Loucy (cell line): ENCODE measurements at regions not wholly inside any gene's neighbourhood (a gene's known extent, or its start where the extent isn't known, plus 50 kb on each side); places are given as distances from the start of the nearest gene placed in this dataset.

Source experiments
- H2AFZ ChIP-seq: fragments of 200-600 bp; sonication (generic); 2 replicates; pipeline ENCODE4 v1.6.0; 2016; ENCODE audit warnings: antibody characterized with exemption, mild to moderate bottlenecking, low read length, moderate library complexity
- H3F3A ChIP-seq: fragments of 200-600 bp; 2 replicates; pipeline ENCODE4 v1.6.0; 2016; ENCODE audit warnings: antibody characterized with exemption, low read depth, mild to moderate bottlenecking
- H3K27me3 ChIP-seq: fragments of 200-600 bp; sonication (generic); 2 replicates; pipeline ENCODE4 v1.6.1; 2014; ENCODE audit warnings: low read length, mild to moderate bottlenecking; ENCODE audit not compliant: insufficient read depth, poor library complexity, severe bottlenecking
- H3K36me3 ChIP-seq: fragments of 200-600 bp; sonication (generic); 2 replicates; pipeline ENCODE4 v1.6.1; 2016; ENCODE audit warnings: low read length; ENCODE audit not compliant: insufficient read depth
- H3K4me1 ChIP-seq: fragments of 200-600 bp; sonication (generic); 2 replicates; pipeline ENCODE4 v1.5.1; 2014; ENCODE audit warnings: low read length, mild to moderate bottlenecking; ENCODE audit not compliant: insufficient read depth, poor library complexity, severe bottlenecking
- H3K4me2 ChIP-seq: fragments of 200-600 bp; sonication (generic); 2 replicates; pipeline ENCODE4 v1.6.0; 2014; ENCODE audit warnings: antibody characterized with exemption, low read length, low read depth, mild to moderate bottlenecking; ENCODE audit not compliant: poor library complexity, severe bottlenecking
- H3K4me3 ChIP-seq: fragments of 200-600 bp; sonication (generic); 2 replicates; pipeline ENCODE4 v1.5.1; 2014; ENCODE audit warnings: low read length, mild to moderate bottlenecking, mixed read lengths; ENCODE audit not compliant: poor library complexity, severe bottlenecking
- H3K79me2 ChIP-seq: fragments of 200-600 bp; sonication (generic); 2 replicates; pipeline ENCODE4 v1.6.1; 2014; ENCODE audit warnings: low read length; ENCODE audit not compliant: insufficient read depth
- H3K9ac ChIP-seq: fragments of 200-600 bp; sonication (generic); 2 replicates; pipeline ENCODE4 v1.6.0; 2014; ENCODE audit warnings: mild to moderate bottlenecking, low read depth, low read length, moderate library complexity; ENCODE audit not compliant: poor library complexity, severe bottlenecking
- H3K9me2 ChIP-seq: fragments of 200-600 bp; sonication (generic); replicated peaks from 2 replicates; pipeline ENCODE4 v1.6.1; 2016; ENCODE audit warnings: low read depth, low read length, mixed read lengths
- H3K9me3 ChIP-seq: fragments of 200-600 bp; sonication (generic); 2 replicates; pipeline ENCODE4 v1.6.1; 2014; ENCODE audit warnings: mild to moderate bottlenecking, antibody characterized with exemption, low read length, low read depth; ENCODE audit not compliant: insufficient read depth
- H4K20me1 ChIP-seq: fragments of 200-600 bp; sonication (generic); 2 replicates; pipeline ENCODE4 v1.6.0; 2014; ENCODE audit warnings: antibody characterized with exemption, low read length, mild to moderate bottlenecking; ENCODE audit not compliant: insufficient read depth, poor library complexity, severe bottlenecking
- CTCF ChIP-seq: fragments of 200-600 bp; sonication (generic); conservative IDR thresholded peaks from 2 replicates; pipeline ENCODE4 v1.5.1; 2014; ENCODE audit warnings: mild to moderate bottlenecking, antibody characterized with exemption, low read length
- EZH2phosphoT487 ChIP-seq: fragments of 200-600 bp; IDR thresholded peaks from 2 replicates; pipeline ENCODE4 v1.6.1; 2018; ENCODE audit warnings: antibody characterized with exemption, mild to moderate bottlenecking, moderate library complexity, borderline replicate concordance

- Histone ChIP-seq H3K27me3 (peaks cover 92% of the 10 kb centered on the region), H4K20me1 (no peaks in the 10 kb centered on the region), H3F3A (no peaks in the 10 kb centered on the region)
These were observed 62.9 kb upstream of the BET1 start for GRCh38 chr7:94067047-94067446.

GRCh38 chr7:94067506-94067905, 63.4 kb upstream of the BET1 start:
- TF ChIP-seq EZH2phosphoT487 (no peak), CTCF (no peak)
- Histone ChIP-seq H3K9ac (no peak overlapping the region), H3K27me3 (peaks cover 92% of the 10 kb centered on the region), H3K36me3 (no peaks in the 10 kb centered on the region), H3K9me2 (no peaks in the 10 kb centered on the region), H3F3A (no peaks in the 10 kb centered on the region), H3K79me2 (no peaks in the 10 kb centered on the region), H3K9me3 (no peaks in the 10 kb centered on the region), H3K4me2 (no peak overlapping the region), H3K4me1 (no peaks in the 10 kb centered on the region), H4K20me1 (no peaks in the 10 kb centered on the region), H3K4me3 (no peak overlapping the region), H2AFZ (no peak overlapping the region)

More at GRCh38 chr7:94067047-94067446, 62.9 kb upstream of the BET1 start:
- no peak overlapping the region for H3K4me2 ChIP-seq
- no peak overlapping the region for H3K4me3 ChIP-seq
- H3K79me2 ChIP-seq: no peaks in the 10 kb centered on the region
- no peak for TF ChIP-seq CTCF
- TF ChIP-seq EZH2phosphoT487: no peak
- no peak overlapping the region for H3K9ac ChIP-seq
- no peaks in the 10 kb centered on the region for H3K9me2 ChIP-seq
- no peak overlapping the region for H2AFZ ChIP-seq
- no peaks in the 10 kb centered on the region for H3K9me3 ChIP-seq
- H3K4me1 ChIP-seq: no peaks in the 10 kb centered on the region
- H3K36me3 ChIP-seq: no peaks in the 10 kb centered on the region

GRCh38 chr7:94069162-94069739, 65.1 kb upstream of the BET1 start:
- Histone ChIP-seq H3K79me2 (no peaks in the 10 kb centered on the region), H3K9me3 (no peaks in the 10 kb centered on the region), H3K9me2 (no peaks in the 10 kb centered on the region), H3K9ac (no peak overlapping the region), H3F3A (no peaks in the 10 kb centered on the region), H3K4me3 (no peak overlapping the region), H4K20me1 (no peaks in the 10 kb centered on the region), H3K27me3 (peaks cover 91% of the 10 kb centered on the region), H3K4me1 (no peaks in the 10 kb centered on the region), H2AFZ (no peak overlapping the region), H3K36me3 (no peaks in the 10 kb centered on the region), H3K4me2 (no peak overlapping the region)
- TF ChIP-seq CTCF (no peak), EZH2phosphoT487 (no peak)
